Cardiac muscle cell (in vitro differentiated cells and primary cell): ENCODE measurements at regions not wholly inside any gene's neighbourhood (a gene's known extent, or its start where the extent isn't known, plus 50 kb on each side); places are given as distances from the start of the nearest gene placed in this dataset.

ENCODE experiments used
- DNase-seq, 2 donors: peaks; one replicate each; pipeline versions ENCODE4 v3.0.0 to v3.0.0-alpha.2; 2010 to 2017; ENCODE audit warnings: low read depth in 1 of 2, low spot score in 1 of 2
- H3K27ac ChIP-seq: fragments of 200-600 bp; sonication (generic); 2 replicates; pipeline ENCODE4 v1.5.1; 2016
- H3K27me3 ChIP-seq: fragments of 200-600 bp; sonication (generic); 2 replicates; pipeline ENCODE4 v1.6.0; 2016; ENCODE audit warnings: control low read depth
- H3K36me3 ChIP-seq: fragments of 200-600 bp; sonication (generic); 2 replicates; pipeline ENCODE4 v1.5.1; 2016; ENCODE audit warnings: control low read depth
- H3K4me1 ChIP-seq: fragments of 200-600 bp; sonication (generic); 2 replicates; pipeline ENCODE4 v1.8.1; 2017; ENCODE audit warnings: low read depth, mild to moderate bottlenecking, mixed run types
- H3K4me3 ChIP-seq: fragments of 200-600 bp; sonication (generic); 2 replicates; pipeline ENCODE4 v1.5.1; 2016; ENCODE audit warnings: mild to moderate bottlenecking
- H3K9me3 ChIP-seq: fragments of 200-600 bp; sonication (generic); 2 replicates; pipeline ENCODE4 v1.5.1; 2017; ENCODE audit warnings: low read depth, mild to moderate bottlenecking, control low read depth
- CTCF ChIP-seq: IDR thresholded peaks from 2 replicates; pipeline ENCODE4 v1.5.1; 2012; ENCODE audit warnings: low read depth, mild to moderate bottlenecking, low read length

GRCh38 chr1:9472386-9473031 lies 66.8 kb upstream of the SLC25A33 start:
- no peak for DNase-seq
- no peaks in the 10 kb centered on the region for H3K9me3 ChIP-seq
- H3K4me1 ChIP-seq: no peaks in the 10 kb centered on the region
- H3K27ac ChIP-seq: no peak overlapping the region
- H3K36me3 ChIP-seq: no peaks in the 10 kb centered on the region
- no peak overlapping the region for H3K4me3 ChIP-seq
- no peak for TF ChIP-seq CTCF
- H3K27me3 ChIP-seq: no peaks in the 10 kb centered on the region

- H3K27me3 ChIP-seq: no peaks in the 10 kb centered on the region
- no peaks in the 10 kb centered on the region for H3K36me3 ChIP-seq
- no peak overlapping the region for H3K27ac ChIP-seq
- no peaks in the 10 kb centered on the region for H3K4me1 ChIP-seq
- no peak for TF ChIP-seq CTCF
- no peaks in the 10 kb centered on the region for H3K9me3 ChIP-seq
- H3K4me3 ChIP-seq: no peak overlapping the region
- DNase-seq: peak in 1 of 2 donors; percentile 89
Observed at GRCh38 chr1:9473032-9473807, 66.0 kb upstream of the SLC25A33 start.

GRCh38 chr1:9475061-9475627 lies 64.1 kb upstream of the SLC25A33 start:
- Histone ChIP-seq H3K4me3 (no peak overlapping the region), H3K4me1 (no peaks in the 10 kb centered on the region), H3K9me3 (no peaks in the 10 kb centered on the region), H3K27ac (no peak overlapping the region), H3K27me3 (no peaks in the 10 kb centered on the region), H3K36me3 (no peaks in the 10 kb centered on the region)
- no peak for DNase-seq
- no peak for TF ChIP-seq CTCF

- Histone ChIP-seq H3K4me1 (no peaks in the 10 kb centered on the region), H3K27ac (no peak overlapping the region), H3K4me3 (no peak overlapping the region), H3K36me3 (no peaks in the 10 kb centered on the region), H3K27me3 (no peaks in the 10 kb centered on the region), H3K9me3 (no peaks in the 10 kb centered on the region)
- no peak for TF ChIP-seq CTCF
- DNase-seq: no peak
Observed at GRCh38 chr1:9476790-9477463, 62.3 kb upstream of the SLC25A33 start.

GRCh38 chr1:9477535-9477934 lies 61.7 kb upstream of the SLC25A33 start:
- DNase-seq: no peak
- H3K27ac ChIP-seq: no peak overlapping the region
- TF ChIP-seq CTCF: no peak

More at GRCh38 chr1:9477535-9477934, 61.7 kb upstream of the SLC25A33 start:
- H3K27me3 ChIP-seq: no peaks in the 10 kb centered on the region
- no peaks in the 10 kb centered on the region for H3K9me3 ChIP-seq
- no peaks in the 10 kb centered on the region for H3K4me1 ChIP-seq
- H3K36me3 ChIP-seq: no peaks in the 10 kb centered on the region
- H3K4me3 ChIP-seq: no peak overlapping the region
